ENCODE measurements at regions not wholly inside any gene's neighbourhood (a gene's known extent, or its start where the extent isn't known, plus 50 kb on each side); places are given as distances from the start of the nearest gene placed in this dataset.
"Not testable (repeated sequence)": the region's sequence is repeated elsewhere in the genome, so short reads cannot be mapped to it uniquely, and the experiment has no call there.

GRCh38 chr13:22960827-22961226 is 220.0 kb upstream of the SGCG start:
- Histone ChIP-seq H2AFZ (ENCODE audit: low read depth) (no peak overlapping the region), H3K4me2 (no peak overlapping the region), H3K27ac (ENCODE audit: low read depth in 2 of 2, low read length in 1 of 2) (no peak overlapping the region), H3K4me1 (ENCODE audit: control insufficient read depth in 1 of 2, insufficient read depth in 2 of 2, low read depth in 1 of 2, low read length in 1 of 2) (no peaks in the 10 kb centered on the region), H3F3A (replicated peaks; ENCODE audit: insufficient read depth) (no peaks in the 10 kb centered on the region), H3K79me2 (ENCODE audit: insufficient read depth) (no peaks in the 10 kb centered on the region), H3K36me3 (replicated peaks in 1 of 2; ENCODE audit: control insufficient read depth in 1 of 2, insufficient read depth in 2 of 2, low read length in 1 of 2) (no peaks in the 10 kb centered on the region), H3K9ac (no peak overlapping the region), H3K9me3 (no peaks in the 10 kb centered on the region), H3K9me2 (no peaks in the 10 kb centered on the region), H4K20me1 (ENCODE audit: insufficient read depth) (no peaks in the 10 kb centered on the region), H3K4me3 (ENCODE audit: low read depth in 2 of 2, low read length in 1 of 2) (no peak overlapping the region), H3K27me3 (ENCODE audit: insufficient read depth) (peaks cover 8% of the 10 kb centered on the region; the same call in 1 of the 2 replicates)
- DNase-seq, result no peak
- ChIA-PET POLR2A (no interaction called here), CTCF (no interaction called here)
- TF ChIP-seq RXRA (IDR thresholded peaks at IDR 0.05; ENCODE audit: borderline replicate concordance, low read depth), result no peak
- TF ChIP-seq NFIC (IDR thresholded peaks at IDR 0.05; ENCODE audit: borderline replicate concordance), result no peak
- no peak for TF ChIP-seq RCOR1 (IDR thresholded peaks at IDR 0.05; ENCODE audit: low read length)
- no peak for TF ChIP-seq TCF12 (IDR thresholded peaks at IDR 0.05)
- TF ChIP-seq YY1 (IDR thresholded peaks at IDR 0.05; ENCODE audit: low read depth), result no peak
- no CpG with 5 or more reads among the region's 8 CpGs for WGBS (ENCODE audit: low lambda C conversion rate)

- DNase-seq, CTCF ChIA-PET: not testable (repeated sequence)
Measured at GRCh38 chr13:22961342-22961741, 219.4 kb upstream of the SGCG start.

DNA sequence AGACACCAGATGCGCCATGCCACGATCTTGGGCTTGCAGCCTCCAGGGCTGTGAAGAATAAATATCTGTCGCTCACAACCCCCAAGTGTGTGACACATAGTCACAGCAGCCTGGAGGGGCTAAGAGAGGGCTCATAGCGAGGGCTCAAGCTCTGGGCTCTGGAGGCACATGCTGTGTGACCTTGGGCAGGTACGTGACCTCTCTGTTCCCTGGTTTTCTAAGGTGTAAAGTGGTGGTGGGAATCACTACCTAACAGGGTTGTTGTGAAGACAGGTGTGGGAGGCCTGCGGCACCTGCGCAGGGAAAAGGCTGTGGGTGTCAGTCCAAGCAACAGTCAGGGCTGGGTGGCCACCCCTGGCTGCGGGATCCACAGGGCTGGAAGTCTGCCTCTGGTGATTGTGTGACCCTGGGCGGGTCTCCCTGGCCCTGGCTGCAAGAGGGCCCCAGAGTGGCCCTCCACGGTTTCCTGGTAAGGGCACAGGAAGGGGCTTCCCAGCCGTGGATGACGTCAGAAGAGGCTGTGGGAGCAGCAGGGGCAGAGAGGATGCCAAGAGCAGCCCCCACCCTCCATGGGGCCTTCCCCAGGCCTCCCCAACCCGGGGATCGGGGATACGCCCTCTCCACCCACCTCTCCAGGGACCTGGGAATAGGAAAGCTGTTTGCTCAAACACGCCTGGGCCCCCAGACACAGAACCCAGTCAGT is 218.8 kb upstream of the SGCG start:
- peaks cover 8% of the 10 kb centered on the region; the same call in 1 of the 2 replicates for H3K27me3 ChIP-seq (ENCODE audit: insufficient read depth)
- POLR2A ChIA-PET, result no interaction called here
- H4K20me1 ChIP-seq (ENCODE audit: insufficient read depth), result no peaks in the 10 kb centered on the region
- no peaks in the 10 kb centered on the region for H3K9me3 ChIP-seq
- no peak overlapping the region for H2AFZ ChIP-seq (ENCODE audit: low read depth)
- H3K27ac ChIP-seq (ENCODE audit: low read depth in 2 of 2, low read length in 1 of 2), result no peak overlapping the region
- no peaks in the 10 kb centered on the region for H3F3A ChIP-seq (replicated peaks; ENCODE audit: insufficient read depth)
- CTCF ChIA-PET, result no interaction called here
- 37% methylated on average over 8 of the region's 16 CpGs for WGBS (ENCODE audit: low lambda C conversion rate)
- H3K36me3 ChIP-seq (replicated peaks in 1 of 2; ENCODE audit: control insufficient read depth in 1 of 2, insufficient read depth in 2 of 2, low read length in 1 of 2), result no peaks in the 10 kb centered on the region
- no peaks in the 10 kb centered on the region for H3K79me2 ChIP-seq (ENCODE audit: insufficient read depth)
- no peak for DNase-seq
- no peaks in the 10 kb centered on the region for H3K4me1 ChIP-seq (ENCODE audit: control insufficient read depth in 1 of 2, insufficient read depth in 2 of 2, low read depth in 1 of 2, low read length in 1 of 2)
- H3K4me2 ChIP-seq, result no peak overlapping the region
- no peaks in the 10 kb centered on the region for H3K9me2 ChIP-seq
- H3K4me3 ChIP-seq (ENCODE audit: low read depth in 2 of 2, low read length in 1 of 2), result no peak overlapping the region
- no peak overlapping the region for H3K9ac ChIP-seq
- no peak for TF ChIP-seq POLR2AphosphoS5 (IDR thresholded peaks at IDR 0.05; ENCODE audit: low read depth, low read length)
- no peak for TF ChIP-seq NFIC (IDR thresholded peaks at IDR 0.05; ENCODE audit: borderline replicate concordance)
- no peak for TF ChIP-seq TCF12 (IDR thresholded peaks at IDR 0.05)
- TF ChIP-seq, protein P1, sequence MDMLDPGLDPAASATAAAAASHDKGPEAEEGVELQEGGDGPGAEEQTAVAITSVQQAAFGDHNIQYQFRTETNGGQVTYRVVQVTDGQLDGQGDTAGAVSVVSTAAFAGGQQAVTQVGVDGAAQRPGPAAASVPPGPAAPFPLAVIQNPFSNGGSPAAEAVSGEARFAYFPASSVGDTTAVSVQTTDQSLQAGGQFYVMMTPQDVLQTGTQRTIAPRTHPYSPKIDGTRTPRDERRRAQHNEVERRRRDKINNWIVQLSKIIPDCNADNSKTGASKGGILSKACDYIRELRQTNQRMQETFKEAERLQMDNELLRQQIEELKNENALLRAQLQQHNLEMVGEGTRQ (IDR thresholded peaks at IDR 0.05; ENCODE audit: borderline replicate concordance, low read depth, low read length), result no peak
- no peak for TF ChIP-seq IRF3 (IDR thresholded peaks at IDR 0.05; ENCODE audit: low read depth, low read length)
- TF ChIP-seq CHD2 (IDR thresholded peaks at IDR 0.05; ENCODE audit: low read length, partially characterized antibody), result no peak
- TF ChIP-seq GABPA (IDR thresholded peaks at IDR 0.05; ENCODE audit: low read depth), result no peak
- no peak for TF ChIP-seq FOXM1 (IDR thresholded peaks at IDR 0.05; ENCODE audit: low read depth)
- TF ChIP-seq EZH2phosphoT487 (IDR thresholded peaks at IDR 0.05; ENCODE audit: borderline replicate concordance, low read depth), result no peak
- TF ChIP-seq, protein P2, sequence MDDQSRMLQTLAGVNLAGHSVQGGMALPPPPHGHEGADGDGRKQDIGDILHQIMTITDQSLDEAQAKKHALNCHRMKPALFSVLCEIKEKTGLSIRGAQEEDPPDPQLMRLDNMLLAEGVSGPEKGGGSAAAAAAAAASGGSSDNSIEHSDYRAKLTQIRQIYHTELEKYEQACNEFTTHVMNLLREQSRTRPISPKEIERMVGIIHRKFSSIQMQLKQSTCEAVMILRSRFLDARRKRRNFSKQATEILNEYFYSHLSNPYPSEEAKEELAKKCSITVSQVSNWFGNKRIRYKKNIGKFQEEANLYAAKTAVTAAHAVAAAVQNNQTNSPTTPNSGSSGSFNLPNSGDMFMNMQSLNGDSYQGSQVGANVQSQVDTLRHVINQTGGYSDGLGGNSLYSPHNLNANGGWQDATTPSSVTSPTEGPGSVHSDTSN (IDR thresholded peaks at IDR 0.05), result no peak
- no peak for TF ChIP-seq USF1 (IDR thresholded peaks at IDR 0.05; ENCODE audit: borderline replicate concordance, low read depth)
- no peak for TF ChIP-seq ELF1 (IDR thresholded peaks at IDR 0.05)
- TF ChIP-seq JUND (IDR thresholded peaks at IDR 0.05), result no peak
- no peak for TF ChIP-seq RCOR1 (IDR thresholded peaks at IDR 0.05; ENCODE audit: low read length)
- TF ChIP-seq ZBTB33 (IDR thresholded peaks at IDR 0.05; ENCODE audit: borderline replicate concordance, low read depth), result no peak

More at GRCh38 chr13:22961342-22961741, 219.4 kb upstream of the SGCG start:
- H3K27me3 ChIP-seq (ENCODE audit: insufficient read depth); POLR2A ChIA-PET; H2AFZ ChIP-seq (ENCODE audit: low read depth); H3K27ac ChIP-seq (ENCODE audit: low read depth in 2 of 2, low read length in 1 of 2); H3F3A ChIP-seq (replicated peaks; ENCODE audit: insufficient read depth); H3K4me3 ChIP-seq (ENCODE audit: low read depth in 2 of 2, low read length in 1 of 2); H3K36me3 ChIP-seq (replicated peaks in 1 of 2; ENCODE audit: control insufficient read depth in 1 of 2, insufficient read depth in 2 of 2, low read length in 1 of 2); H3K9ac ChIP-seq; H3K9me3 ChIP-seq; H3K79me2 ChIP-seq (ENCODE audit: insufficient read depth); H4K20me1 ChIP-seq (ENCODE audit: insufficient read depth); H3K9me2 ChIP-seq; H3K4me1 ChIP-seq (ENCODE audit: control insufficient read depth in 1 of 2, insufficient read depth in 2 of 2, low read depth in 1 of 2, low read length in 1 of 2); H3K4me2 ChIP-seq: not testable (repeated sequence)
- whole genome bisulfite sequencing (ENCODE audit: low lambda C conversion rate), result 16% methylated on average over 6 of the region's 14 CpGs

All from SK-N-SH (cell line).